Right cardiac atrium (tissue), 5 donors: ENCODE measurements at regions not wholly inside any gene's neighbourhood (a gene's known extent, or its start where the extent isn't known, plus 50 kb on each side); places are given as distances from the start of the nearest gene placed in this dataset.

Experiments used
- ATAC-seq, 2 donors: fragments of 200-7000 bp; cut with Tn5 transposase; one replicate each; pipeline versions ENCODE4 v1.8.0 to v1.9.1; 2020; ENCODE audit warnings: moderate library complexity in 2 of 2, mild to moderate bottlenecking in 1 of 2
- DNase-seq, 3 donors: peaks; one replicate each; pipeline ENCODE4 v3.0.0-alpha.2; 2020
- H3K27ac ChIP-seq: one replicate; pipeline ENCODE4 v1.5.1; 2013; ENCODE audit warnings: mild to moderate bottlenecking, low read length, control low read depth, moderate library complexity
- H3K27me3 ChIP-seq: one replicate; pipeline ENCODE4 v1.6.1; 2013; ENCODE audit not compliant: control insufficient read depth, insufficient read depth
- H3K4me1 ChIP-seq: one replicate; pipeline ENCODE4 v1.6.1; 2013; ENCODE audit warnings: low read length; ENCODE audit not compliant: control insufficient read depth, insufficient read depth
- H3K4me3 ChIP-seq: one replicate; pipeline ENCODE4 v1.5.1; 2013; ENCODE audit warnings: low read length, control low read depth
- H3K9me3 ChIP-seq: one replicate; pipeline ENCODE4 v1.6.1; 2013; ENCODE audit warnings: low read length; ENCODE audit not compliant: control insufficient read depth
- WGBS: extraction: QIAGEN DNeasy Blood & Tissue Kit; methylation state at CpG from one replicate; pipeline ENCODE4 v1.1.7; 2013; 5-methylcytosine and 5-hydroxymethylcytosine counted together
- intact Hi-C, 4 donors: fragments of 100-400 bp; cut with DNase I; formaldehyde crosslinking; loops; one replicate each; pipeline versions ENCODE4 v1.11.0 to v1.14.0; 2022 to 2023
- donor health status: healthy with polysubstance abuse.
- donor health status: DM: no; HTN: yes; CAD: no.
- donor health status: DM: no; HTN: no; CAD: no.
- donor health status: DM: no; HTN: yes; CAD: no; lungs with severe emphysema.
- donor health status: DM: yes; HTN: yes; CAD: no.

DNA sequence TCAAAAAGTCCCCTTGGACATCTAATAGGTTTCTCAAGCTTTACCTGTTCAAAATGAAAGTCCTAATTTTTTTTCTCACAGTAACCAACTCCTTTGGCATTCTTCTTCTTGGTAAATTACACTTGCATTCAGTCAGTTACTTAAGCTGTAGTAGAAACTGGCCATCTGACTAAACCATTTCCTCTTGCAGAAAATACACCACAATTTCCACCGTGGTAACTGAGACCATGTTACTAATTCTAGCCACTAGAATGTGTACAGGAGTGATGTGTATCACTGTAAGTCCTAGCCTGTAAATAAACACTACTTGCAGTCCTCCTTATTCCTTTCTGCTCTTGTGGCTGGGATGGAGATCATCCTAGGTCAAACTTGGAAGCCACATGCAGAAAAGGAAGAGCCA is 965.4 kb upstream of the TMPRSS15 start:
- WGBS, result 22% methylated on average over 1 of the region's 1 CpG
- Histone ChIP-seq H3K4me3 (no peak overlapping the region), H3K9me3 (no peaks in the 10 kb centered on the region), H3K4me1 (no peaks in the 10 kb centered on the region), H3K27ac (no peak overlapping the region), H3K27me3 (no peaks in the 10 kb centered on the region)
- DNase-seq, result no peak
- intact Hi-C loops, result no loop called here
- no peak for ATAC-seq

DNA sequence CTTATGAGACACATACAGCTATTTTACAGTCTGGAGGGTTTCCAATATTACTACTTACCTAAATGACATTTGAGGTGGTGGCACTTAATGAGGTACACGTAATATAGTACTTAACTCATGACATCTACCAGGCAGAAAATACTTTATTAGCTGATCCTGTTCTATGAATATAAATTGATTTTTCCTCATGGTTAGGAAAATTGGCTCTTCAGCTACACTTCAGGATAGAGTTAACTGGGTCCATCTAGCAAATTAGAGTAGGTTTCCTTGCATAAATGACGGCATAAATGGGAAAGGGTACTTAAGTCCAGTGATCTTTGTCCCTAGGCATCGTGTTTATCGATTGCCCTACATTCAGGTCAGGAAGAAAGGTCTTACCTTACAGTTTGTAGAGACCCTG is 988.8 kb upstream of the TMPRSS15 start:
- Histone ChIP-seq H3K4me1 (no peaks in the 10 kb centered on the region), H3K4me3 (no peak overlapping the region), H3K27ac (no peak overlapping the region), H3K27me3 (no peaks in the 10 kb centered on the region), H3K9me3 (no peaks in the 10 kb centered on the region)
- DNase-seq (no peak), ATAC-seq (no peak)
- WGBS, result 55% methylated on average over 4 of the region's 4 CpGs
- intact Hi-C loops, result no loop called here

DNA sequence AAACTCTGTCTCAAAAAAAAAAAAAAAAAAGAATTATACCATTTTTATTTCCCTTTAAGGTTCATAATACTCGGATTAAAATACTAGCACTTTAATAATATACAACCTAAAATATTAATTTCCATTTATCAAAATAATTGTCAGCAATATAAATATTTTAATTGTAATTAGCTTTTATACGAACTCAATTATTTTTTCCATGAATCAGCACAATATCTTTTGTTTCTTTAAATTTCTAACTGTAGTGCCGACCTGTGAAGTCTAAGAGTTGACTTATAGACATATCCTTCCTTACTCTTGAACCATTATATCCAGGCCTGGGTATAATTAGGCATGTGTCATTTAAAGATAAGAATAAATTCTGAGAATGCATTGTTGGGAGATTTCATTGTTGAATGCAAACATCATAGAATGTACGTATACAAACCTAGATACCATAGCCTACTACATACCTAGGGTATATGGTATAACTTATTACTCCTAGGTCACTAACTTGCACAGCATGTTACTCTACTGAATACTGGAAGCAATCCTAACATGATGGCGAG is 996.7 kb upstream of the TMPRSS15 start:
- WGBS, result 70% methylated on average over 5 of the region's 5 CpGs
- H3K27ac ChIP-seq, result no peak overlapping the region
- ATAC-seq (no peak), DNase-seq (no peak)
- no peaks in the 10 kb centered on the region for H3K9me3 ChIP-seq
- no peaks in the 10 kb centered on the region for H3K4me1 ChIP-seq
- H3K4me3 ChIP-seq, result no peak overlapping the region
- intact Hi-C loops, result no loop called here
- H3K27me3 ChIP-seq, result no peaks in the 10 kb centered on the region

DNA sequence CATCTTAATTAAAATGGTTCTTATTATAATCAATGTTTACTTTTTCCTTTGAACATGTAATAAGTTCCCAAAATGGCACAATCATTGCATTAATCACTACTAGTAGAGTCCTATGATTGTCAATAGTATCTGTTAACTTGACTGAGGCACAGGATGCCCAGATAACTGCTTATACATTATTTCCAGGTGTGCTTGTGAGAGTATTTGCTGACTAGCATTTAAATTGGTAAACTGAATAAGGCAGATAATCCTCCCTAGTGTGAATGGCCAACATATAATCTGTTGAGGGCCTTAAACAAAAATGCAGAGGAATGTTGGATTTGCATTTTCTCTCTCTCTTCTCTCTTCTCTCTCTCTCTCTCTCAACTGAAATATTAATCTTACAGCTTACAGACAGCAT is 999.3 kb upstream of the TMPRSS15 start:
- Histone ChIP-seq H3K4me3 (no peak overlapping the region), H3K27me3 (no peaks in the 10 kb centered on the region), H3K27ac (no peak overlapping the region), H3K9me3 (no peaks in the 10 kb centered on the region), H3K4me1 (no peaks in the 10 kb centered on the region)
- intact Hi-C loops, result no loop called here
- DNase-seq (no peak), ATAC-seq (no peak)

DNA sequence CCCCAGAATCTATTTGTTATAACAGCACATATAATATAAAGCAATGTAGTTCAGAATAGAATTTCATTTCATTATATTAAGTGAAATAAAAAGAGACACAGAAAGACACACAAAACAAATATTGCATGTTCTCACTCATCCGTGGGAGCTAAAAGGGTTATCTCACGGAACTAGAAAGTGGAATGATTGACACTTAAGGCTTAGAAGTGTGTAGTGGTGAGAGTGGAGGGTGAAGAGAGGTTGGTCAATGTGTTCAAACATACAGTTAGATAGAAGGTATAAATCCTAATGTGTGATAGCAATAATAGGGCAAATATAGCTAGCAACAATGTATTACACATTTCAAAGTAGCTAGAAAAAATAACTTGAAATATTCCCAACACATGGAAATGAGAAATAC is 1001.7 kb upstream of the TMPRSS15 start:
- DNase-seq (no peak), ATAC-seq (no peak)
- Histone ChIP-seq H3K27ac (no peak overlapping the region), H3K9me3 (no peaks in the 10 kb centered on the region), H3K4me1 (no peaks in the 10 kb centered on the region), H3K4me3 (no peak overlapping the region), H3K27me3 (no peaks in the 10 kb centered on the region)
- WGBS, result 45% methylated on average over 2 of the region's 2 CpGs
- intact Hi-C loops, result no loop called here

DNA sequence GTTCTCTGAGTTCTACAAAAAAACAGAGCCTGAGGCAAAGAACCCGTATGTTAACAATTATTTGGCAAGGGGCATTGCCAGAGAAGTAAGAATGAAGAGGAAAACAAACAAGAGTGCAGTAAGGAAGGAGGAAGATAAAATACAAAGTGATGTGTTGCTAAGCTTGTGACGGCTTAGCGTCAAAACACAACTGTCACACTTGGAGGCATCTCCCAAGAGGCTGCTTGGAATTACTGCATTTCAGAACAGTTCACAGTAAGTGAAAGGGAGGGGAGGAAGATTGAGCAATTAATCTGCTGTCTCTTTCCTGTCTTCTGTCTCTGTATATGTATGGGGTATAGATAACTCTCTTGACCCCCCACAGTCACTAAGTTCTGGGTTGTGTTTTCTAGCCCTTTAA is 1017.0 kb upstream of the TMPRSS15 start:
- no peaks in the 10 kb centered on the region for H3K4me1 ChIP-seq
- no peaks in the 10 kb centered on the region for H3K27me3 ChIP-seq
- no peak for DNase-seq
- intact Hi-C loops, result no loop called here
- 47% methylated on average over 3 of the region's 3 CpGs for WGBS
- H3K27ac ChIP-seq, result no peak overlapping the region
- no peak for ATAC-seq
- H3K4me3 ChIP-seq, result no peak overlapping the region
- H3K9me3 ChIP-seq, result no peaks in the 10 kb centered on the region

DNA sequence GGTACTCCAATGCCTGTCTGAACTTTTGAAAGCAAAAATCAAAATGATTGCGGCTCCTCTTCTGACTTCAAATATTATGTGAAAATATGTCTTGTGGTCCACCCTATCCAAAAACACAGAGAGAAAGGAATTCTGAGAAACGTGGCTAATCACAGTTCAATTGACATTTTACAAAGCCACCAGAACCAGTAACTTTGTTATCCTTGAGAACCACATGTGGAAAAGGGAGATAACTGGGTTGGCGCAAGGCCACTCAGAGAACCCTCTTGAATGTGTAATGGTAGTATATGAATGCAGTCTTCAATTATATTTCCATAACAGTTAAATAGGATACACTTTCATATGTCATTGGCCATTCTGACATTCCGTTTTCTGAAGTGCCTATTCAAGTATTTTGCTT is 1030.0 kb upstream of the TMPRSS15 start:
- WGBS, result 66% methylated on average over 4 of the region's 4 CpGs
- intact Hi-C loops, result no loop called here

DNA sequence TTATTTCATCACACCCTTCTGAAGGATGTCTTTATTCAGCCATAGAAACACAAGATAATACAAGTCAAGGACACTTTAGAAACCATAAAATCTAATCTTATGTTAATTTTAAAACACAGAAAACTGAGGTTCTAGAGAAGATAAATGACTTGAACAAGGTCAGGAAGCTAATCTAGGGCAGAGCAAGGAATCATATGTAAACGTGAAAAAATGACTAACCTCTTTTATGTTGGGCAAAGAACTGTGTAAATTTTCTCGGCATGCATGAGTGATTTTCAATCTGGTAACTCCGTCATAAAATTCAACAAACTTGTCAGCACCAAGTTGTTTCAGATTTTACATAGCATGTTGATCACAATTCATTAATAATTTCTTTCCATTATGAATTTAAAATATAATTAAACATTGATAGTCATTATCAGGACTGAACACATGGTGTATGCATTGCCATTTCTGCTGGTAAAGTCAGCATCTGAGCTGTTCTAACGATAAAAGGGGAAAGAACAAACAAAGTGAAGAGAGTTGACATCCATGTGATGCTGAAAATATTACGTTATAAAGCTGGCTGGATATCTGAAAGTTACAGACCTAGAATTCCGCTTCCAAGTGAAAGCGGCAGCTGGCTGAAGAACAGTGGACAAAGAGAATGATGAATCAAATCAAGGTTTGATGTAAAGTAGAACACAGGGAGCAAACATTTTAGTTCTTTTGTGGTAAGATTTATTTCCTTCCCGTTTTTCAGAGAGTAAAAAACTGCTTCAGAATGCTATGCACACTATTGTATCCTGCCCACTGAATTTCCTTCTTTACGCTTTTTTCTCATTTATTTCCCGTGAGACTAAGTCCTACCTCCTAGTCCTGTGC is 1037.4 kb upstream of the TMPRSS15 start:
- no peak for ATAC-seq
- Histone ChIP-seq H3K4me1 (no peaks in the 10 kb centered on the region), H3K9me3 (no peaks in the 10 kb centered on the region), H3K27me3 (no peaks in the 10 kb centered on the region), H3K27ac (no peak overlapping the region), H3K4me3 (no peak overlapping the region)
- 52% methylated on average over 10 of the region's 10 CpGs for WGBS
- DNase-seq, result no peak
- intact Hi-C loops, result no loop called here

More for the DNA sequence above, 1030.0 kb upstream of the TMPRSS15 start:
- Histone ChIP-seq H3K27ac (no peak overlapping the region), H3K9me3 (no peaks in the 10 kb centered on the region), H3K27me3 (no peaks in the 10 kb centered on the region), H3K4me1 (no peaks in the 10 kb centered on the region), H3K4me3 (no peak overlapping the region)
- no peak for DNase-seq
- no peak for ATAC-seq

DNA sequence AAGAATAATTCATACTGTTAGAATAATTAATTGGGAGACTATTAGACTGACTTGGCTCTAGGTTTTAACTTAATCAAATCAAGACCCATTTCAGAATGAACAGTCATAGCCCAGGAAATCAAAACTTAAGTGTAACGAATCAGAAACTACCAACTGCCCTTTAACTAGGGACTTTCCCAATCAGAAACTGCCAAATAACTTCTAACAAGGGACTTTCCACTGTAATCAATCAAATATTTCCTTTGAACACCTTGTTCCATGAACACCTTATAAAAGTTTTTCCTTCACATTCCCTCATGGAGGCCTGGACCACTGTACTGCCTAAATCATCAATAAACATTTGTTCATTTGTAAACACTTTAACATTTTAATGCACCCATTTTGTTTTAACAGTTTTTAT is 1054.7 kb upstream of the TMPRSS15 start:
- H3K4me3 ChIP-seq, result no peak overlapping the region
- DNase-seq, result no peak
- WGBS, result 70% methylated on average over 1 of the region's 1 CpG
- no peaks in the 10 kb centered on the region for H3K9me3 ChIP-seq
- intact Hi-C loops, result no loop called here
- H3K4me1 ChIP-seq, result no peaks in the 10 kb centered on the region
- H3K27me3 ChIP-seq, result no peaks in the 10 kb centered on the region
- no peak for ATAC-seq
- H3K27ac ChIP-seq, result no peak overlapping the region

DNA sequence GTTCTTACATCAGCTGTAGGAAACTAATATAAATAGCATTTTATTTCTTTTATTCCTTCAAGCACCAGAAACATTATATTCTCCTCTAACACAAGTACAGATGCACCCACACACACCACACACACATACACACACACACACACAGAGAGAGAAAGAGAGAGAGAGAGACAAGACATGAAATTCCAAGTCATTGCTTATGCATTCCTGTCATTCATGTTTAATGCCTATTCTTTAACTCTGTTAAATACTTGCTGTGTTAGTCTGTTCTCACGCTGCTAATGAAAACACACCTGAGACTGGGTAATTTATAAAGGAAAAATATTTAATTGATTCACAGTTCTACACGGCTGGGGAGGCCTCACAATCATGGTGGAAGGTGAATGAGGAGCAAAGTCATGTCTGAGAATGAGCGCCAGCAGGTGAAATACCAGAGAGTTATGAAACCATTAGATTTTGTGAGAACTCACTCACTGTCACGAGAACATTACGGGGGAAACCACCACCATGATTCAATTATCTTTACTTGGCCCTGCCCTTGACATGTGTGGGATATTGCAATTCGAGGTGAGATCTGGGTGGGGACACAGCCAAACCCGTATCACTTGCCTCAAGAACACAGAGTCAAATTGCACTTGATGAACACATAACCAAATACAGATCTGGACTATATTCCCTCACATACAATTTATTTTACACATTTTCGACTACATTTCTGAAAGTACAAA is 1058.1 kb upstream of the TMPRSS15 start:
- ATAC-seq (no peak), DNase-seq (no peak)
- Histone ChIP-seq H3K27me3 (no peaks in the 10 kb centered on the region), H3K27ac (no peak overlapping the region), H3K9me3 (no peaks in the 10 kb centered on the region), H3K4me1 (no peaks in the 10 kb centered on the region), H3K4me3 (no peak overlapping the region)
- WGBS, result 80% methylated on average over 8 of the region's 8 CpGs
- intact Hi-C loops, result no loop called here

DNA sequence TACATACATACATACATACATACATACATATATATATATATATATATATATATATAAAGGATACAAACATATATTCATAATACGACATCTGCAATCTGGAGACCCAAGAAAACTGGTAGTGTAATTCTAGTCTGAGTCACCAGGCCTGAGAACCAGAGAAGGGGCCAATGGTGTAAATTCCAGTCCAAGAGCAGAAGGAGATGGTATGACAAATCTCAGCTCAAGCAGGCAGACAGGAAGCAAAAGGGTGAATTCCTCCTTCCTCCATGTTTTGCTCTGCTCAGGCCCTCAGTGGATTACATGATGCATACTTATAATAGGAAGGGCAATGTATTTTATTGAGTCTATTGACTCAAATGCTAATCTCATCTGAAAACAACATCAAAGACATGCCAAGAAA is 1060.4 kb upstream of the TMPRSS15 start:
- Histone ChIP-seq H3K9me3 (no peaks in the 10 kb centered on the region), H3K4me3 (no peak overlapping the region), H3K27ac (no peak overlapping the region), H3K27me3 (no peaks in the 10 kb centered on the region), H3K4me1 (no peaks in the 10 kb centered on the region)
- ATAC-seq (no peak), DNase-seq (no peak)
- intact Hi-C loops, result no loop called here
- WGBS, result 91% methylated on average over 1 of the region's 1 CpG
